Mesothelial cell of epicardium (in vitro differentiated cells): ENCODE measurements at regions not wholly inside any gene's neighbourhood (a gene's known extent, or its start where the extent isn't known, plus 50 kb on each side); places are given as distances from the start of the nearest gene placed in this dataset.

Source experiments
- DNase-seq, 2 experiments: peaks; one replicate each; pipeline ENCODE4 v3.0.0; 2021; ENCODE audit warnings: low spot score in 2 of 2; ENCODE audit not compliant: unreplicated experiment in 2 of 2
- H3K27ac Mint-ChIP-seq: 2 replicates; pipeline ENCODE4 v1.8.0; 2021; ENCODE audit warnings: mixed read lengths
- H3K27me3 Mint-ChIP-seq: 2 replicates; pipeline ENCODE4 v1.8.0; 2021; ENCODE audit warnings: low read depth, mixed read lengths
- H3K36me3 Mint-ChIP-seq: 2 replicates; pipeline ENCODE4 v1.8.0; 2021; ENCODE audit warnings: mixed read lengths
- H3K4me1 Mint-ChIP-seq: 2 replicates; pipeline ENCODE4 v1.8.0; 2021; ENCODE audit warnings: mixed read lengths
- H3K4me3 Mint-ChIP-seq: 2 replicates; pipeline ENCODE4 v1.8.0; 2021; ENCODE audit warnings: mild to moderate bottlenecking, moderate library complexity, mixed read lengths
- H3K9me3 Mint-ChIP-seq: 2 replicates; pipeline ENCODE4 v1.8.0; 2021; ENCODE audit warnings: mixed read lengths
- CTCF ChIP-seq: fragments of 200-600 bp; sonication (generic); IDR thresholded peaks from one replicate; pipeline ENCODE4 v1.5.0; 2021; ENCODE audit warnings: antibody characterized with exemption; ENCODE audit not compliant: unreplicated experiment

GRCh38 chr14:104504172-104504735 is 75.3 kb upstream of the C14orf180 start:
- H3K9me3 Mint-ChIP-seq, result peaks cover 23% of the 10 kb centered on the region
- DNase-seq, result peak in 1 of 2 experiments; percentile 10

GRCh38 chr14:104505085-104506074 is 74.2 kb upstream of the C14orf180 start:
- no peak for DNase-seq
- TF ChIP-seq CTCF, result no peak

More at GRCh38 chr14:104504172-104504735, 75.3 kb upstream of the C14orf180 start:
- no peaks in the 10 kb centered on the region for H3K4me1 Mint-ChIP-seq
- peaks cover 29% of the 10 kb centered on the region for H3K27me3 Mint-ChIP-seq
- TF ChIP-seq CTCF, result no peak
- H3K36me3 Mint-ChIP-seq, result no peaks in the 10 kb centered on the region
- no peak overlapping the region for H3K4me3 Mint-ChIP-seq
- H3K27ac Mint-ChIP-seq, result no peak overlapping the region

GRCh38 chr14:104506461-104507253 is 72.9 kb upstream of the C14orf180 start:
- H3K27me3 Mint-ChIP-seq, result peaks cover 14% of the 10 kb centered on the region
- no peak for TF ChIP-seq CTCF
- DNase-seq, result no peak
- H3K36me3 Mint-ChIP-seq, result no peaks in the 10 kb centered on the region
- peaks cover 23% of the 10 kb centered on the region for H3K9me3 Mint-ChIP-seq
- H3K4me3 Mint-ChIP-seq, result no peak overlapping the region
- H3K27ac Mint-ChIP-seq, result no peak overlapping the region
- H3K4me1 Mint-ChIP-seq, result no peaks in the 10 kb centered on the region

More at GRCh38 chr14:104505085-104506074, 74.2 kb upstream of the C14orf180 start:
- Mint-ChIP-seq H3K27me3 (peaks cover 22% of the 10 kb centered on the region), H3K9me3 (peaks cover 23% of the 10 kb centered on the region), H3K36me3 (no peaks in the 10 kb centered on the region), H3K4me3 (no peak overlapping the region), H3K4me1 (no peaks in the 10 kb centered on the region), H3K27ac (no peak overlapping the region)

- Mint-ChIP-seq H3K27me3 (peaks cover 20% of the 10 kb centered on the region), H3K4me3 (no peak overlapping the region), H3K27ac (no peak overlapping the region), H3K36me3 (no peaks in the 10 kb centered on the region), H3K4me1 (no peaks in the 10 kb centered on the region), H3K9me3 (peaks cover 16% of the 10 kb centered on the region)
- no peak for TF ChIP-seq CTCF
- DNase-seq, result no peak
Measured at GRCh38 chr14:104507443-104507842, 72.1 kb upstream of the C14orf180 start.

GRCh38 chr14:104509673-104510072 is 69.9 kb upstream of the C14orf180 start:
- no peak for DNase-seq
- Mint-ChIP-seq H3K36me3 (no peaks in the 10 kb centered on the region), H3K4me1 (no peaks in the 10 kb centered on the region), H3K27me3 (peaks cover 21% of the 10 kb centered on the region), H3K9me3 (peaks cover 9% of the 10 kb centered on the region), H3K4me3 (no peak overlapping the region), H3K27ac (no peak overlapping the region)
- no peak for TF ChIP-seq CTCF
